PFSK-1 (cell line): ENCODE measurements at regions not wholly inside any gene's neighbourhood (a gene's known extent, or its start where the extent isn't known, plus 50 kb on each side); places are given as distances from the start of the nearest gene placed in this dataset.

ENCODE experiments used
- REST ChIP-seq, 2 experiments: IDR thresholded peaks; 2 replicates each; pipeline versions ENCODE4 v1.6.1 to v1.8.0; 2011 to 2012; ENCODE audit warnings: low read depth in 2 of 2, low read length in 2 of 2, control low read depth in 1 of 2, inconsistent platforms in 1 of 2, mild to moderate bottlenecking in 1 of 2, moderate library complexity in 1 of 2; ENCODE audit not compliant: insufficient read depth in 1 of 2
- TAF1 ChIP-seq: IDR thresholded peaks from 2 replicates; pipeline ENCODE4 v1.6.1; 2012; ENCODE audit warnings: low read length, control low read depth, borderline replicate concordance; ENCODE audit not compliant: insufficient read depth

DNA sequence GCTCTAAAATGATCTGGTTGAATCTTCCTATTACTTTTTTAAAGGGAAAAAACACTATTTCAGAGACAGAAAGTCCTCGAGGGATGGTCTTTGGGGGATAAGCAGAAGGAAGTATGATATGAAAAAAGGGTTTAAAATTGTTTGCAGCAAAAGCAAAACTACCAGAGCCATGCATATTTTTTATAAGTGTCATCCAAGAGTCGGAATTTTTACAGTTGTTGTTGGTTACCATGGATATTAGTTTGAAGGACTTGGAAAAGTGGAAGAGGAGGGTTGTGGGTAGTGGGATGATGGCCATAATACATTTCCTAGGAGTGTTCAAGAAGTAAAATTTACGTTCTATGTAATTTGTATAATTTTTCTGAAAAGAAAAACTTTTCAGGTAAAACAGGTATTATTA, 134.4 kb downstream of the PCDH7 start:
- no peak for TF ChIP-seq REST (IDR thresholded peaks at IDR 0.05; ENCODE audit: insufficient read depth in 1 of 2, low read depth in 2 of 2, low read length in 2 of 2)
- no peak for TF ChIP-seq TAF1
